DND-41 (cell line): ENCODE measurements at regions not wholly inside any gene's neighbourhood (a gene's known extent, or its start where the extent isn't known, plus 50 kb on each side); places are given as distances from the start of the nearest gene placed in this dataset.

Experiments
- ATAC-seq: fragments of 200-7000 bp; cut with Tn5 transposase; 3 replicates; pipeline ENCODE4 v1.9.1; 2021; ENCODE audit warnings: low read depth; ENCODE audit not compliant: insufficient read depth
- DNase-seq: peaks from one replicate; pipeline ENCODE4 v3.0.0-alpha.2; 2020
- H2AFZ ChIP-seq: 2 replicates; pipeline ENCODE4 v1.6.0; 2012; ENCODE audit warnings: low read depth, low read length
- H3K27ac ChIP-seq: 2 replicates; pipeline ENCODE4 v1.5.1; 2012; ENCODE audit warnings: low read length, inconsistent platforms
- H3K27me3 ChIP-seq: fragments of 200-600 bp; sonication (generic); 2 replicates; pipeline ENCODE4 v1.6.0; 2012; ENCODE audit warnings: low read length, mild to moderate bottlenecking, inconsistent platforms; ENCODE audit not compliant: insufficient read depth, poor library complexity
- H3K36me3 ChIP-seq: 2 replicates; pipeline ENCODE4 v1.5.1; 2012; ENCODE audit warnings: low read length, inconsistent platforms; ENCODE audit not compliant: insufficient read depth
- H3K4me1 ChIP-seq: 2 replicates; pipeline ENCODE4 v1.5.1; 2012; ENCODE audit warnings: mild to moderate bottlenecking, low read length; ENCODE audit not compliant: insufficient read depth
- H3K4me2 ChIP-seq: 2 replicates; pipeline ENCODE4 v1.6.0; 2012; ENCODE audit warnings: mild to moderate bottlenecking, moderate library complexity, low read length, inconsistent platforms; ENCODE audit not compliant: insufficient read depth
- H3K4me3 ChIP-seq, 2 experiments: fragments of 200-600 bp in 1 of 2; shearing (Covaris generic) in 1 of 2; 2 replicates each; pipeline ENCODE4 v1.5.1; 2012 to 2016; ENCODE audit warnings: inconsistent platforms in 2 of 2, low read length in 2 of 2, mild to moderate bottlenecking in 2 of 2, low read depth in 1 of 2, moderate library complexity in 1 of 2
- H3K79me2 ChIP-seq: 2 replicates; pipeline ENCODE4 v1.6.0; 2012; ENCODE audit warnings: low read length, inconsistent platforms; ENCODE audit not compliant: insufficient read depth
- H3K9ac ChIP-seq: 2 replicates; pipeline ENCODE4 v1.6.0; 2012; ENCODE audit warnings: low read depth, mild to moderate bottlenecking, inconsistent platforms, low read length, moderate library complexity
- H3K9me3 ChIP-seq: 2 replicates; pipeline ENCODE4 v1.5.1; 2012; ENCODE audit warnings: low read length, moderate library complexity, mild to moderate bottlenecking, inconsistent platforms; ENCODE audit not compliant: insufficient read depth, severe bottlenecking
- H4K20me1 ChIP-seq: 2 replicates; pipeline ENCODE4 v1.6.0; 2012; ENCODE audit warnings: low read length; ENCODE audit not compliant: insufficient read depth
- EZH2 ChIP-seq: IDR thresholded peaks from 3 replicates; pipeline ENCODE4 v1.6.1; 2012; ENCODE audit warnings: borderline replicate concordance, low read depth, mild to moderate bottlenecking, moderate library complexity, low read length, inconsistent platforms; ENCODE audit not compliant: severe bottlenecking
- TF ChIP-seq, protein P1 (sequence below): IDR thresholded peaks from 2 replicates; pipeline ENCODE4 v1.5.1; 2012; ENCODE audit warnings: borderline replicate concordance, low read length, moderate library complexity, mild to moderate bottlenecking; ENCODE audit not compliant: poor library complexity, severe bottlenecking; ENCODE audit errors: extremely low read depth

DNA sequence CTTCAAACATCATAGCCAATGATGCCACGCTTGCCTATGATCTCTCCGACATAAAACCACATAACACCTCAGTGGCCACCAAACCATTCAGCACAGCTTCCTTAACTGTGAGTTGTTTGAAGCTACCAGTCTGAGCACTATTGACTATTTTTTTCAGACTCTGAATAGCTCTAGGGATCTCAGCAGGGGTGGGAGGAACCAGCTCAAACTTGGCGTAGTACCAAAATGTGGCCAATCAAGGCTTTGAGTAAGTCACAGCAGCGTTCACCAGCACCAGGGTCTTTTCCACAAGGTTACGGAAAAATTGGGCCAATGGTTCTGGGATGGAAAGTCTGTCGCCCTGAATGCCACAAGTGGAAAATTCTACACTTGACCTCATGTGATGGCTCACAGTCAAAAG is 70.6 kb downstream of the SMPDL3A start:
- Histone ChIP-seq H3K4me1 (no peaks in the 10 kb centered on the region), H3K4me2 (no peak overlapping the region), H4K20me1 (no peaks in the 10 kb centered on the region), H3K27me3 (no peaks in the 10 kb centered on the region), H3K27ac (no peak overlapping the region), H3K79me2 (no peaks in the 10 kb centered on the region), H3K36me3 (no peaks in the 10 kb centered on the region), H3K9me3 (no peaks in the 10 kb centered on the region), H3K9ac (no peak overlapping the region), H3K4me3 (no peak overlapping the region), H2AFZ (no peak overlapping the region)
- ATAC-seq, result no peak
- no peak for DNase-seq
- no peak for TF ChIP-seq EZH2
- TF ChIP-seq, protein P1, sequence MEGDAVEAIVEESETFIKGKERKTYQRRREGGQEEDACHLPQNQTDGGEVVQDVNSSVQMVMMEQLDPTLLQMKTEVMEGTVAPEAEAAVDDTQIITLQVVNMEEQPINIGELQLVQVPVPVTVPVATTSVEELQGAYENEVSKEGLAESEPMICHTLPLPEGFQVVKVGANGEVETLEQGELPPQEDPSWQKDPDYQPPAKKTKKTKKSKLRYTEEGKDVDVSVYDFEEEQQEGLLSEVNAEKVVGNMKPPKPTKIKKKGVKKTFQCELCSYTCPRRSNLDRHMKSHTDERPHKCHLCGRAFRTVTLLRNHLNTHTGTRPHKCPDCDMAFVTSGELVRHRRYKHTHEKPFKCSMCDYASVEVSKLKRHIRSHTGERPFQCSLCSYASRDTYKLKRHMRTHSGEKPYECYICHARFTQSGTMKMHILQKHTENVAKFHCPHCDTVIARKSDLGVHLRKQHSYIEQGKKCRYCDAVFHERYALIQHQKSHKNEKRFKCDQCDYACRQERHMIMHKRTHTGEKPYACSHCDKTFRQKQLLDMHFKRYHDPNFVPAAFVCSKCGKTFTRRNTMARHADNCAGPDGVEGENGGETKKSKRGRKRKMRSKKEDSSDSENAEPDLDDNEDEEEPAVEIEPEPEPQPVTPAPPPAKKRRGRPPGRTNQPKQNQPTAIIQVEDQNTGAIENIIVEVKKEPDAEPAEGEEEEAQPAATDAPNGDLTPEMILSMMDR, result no peak

DNA sequence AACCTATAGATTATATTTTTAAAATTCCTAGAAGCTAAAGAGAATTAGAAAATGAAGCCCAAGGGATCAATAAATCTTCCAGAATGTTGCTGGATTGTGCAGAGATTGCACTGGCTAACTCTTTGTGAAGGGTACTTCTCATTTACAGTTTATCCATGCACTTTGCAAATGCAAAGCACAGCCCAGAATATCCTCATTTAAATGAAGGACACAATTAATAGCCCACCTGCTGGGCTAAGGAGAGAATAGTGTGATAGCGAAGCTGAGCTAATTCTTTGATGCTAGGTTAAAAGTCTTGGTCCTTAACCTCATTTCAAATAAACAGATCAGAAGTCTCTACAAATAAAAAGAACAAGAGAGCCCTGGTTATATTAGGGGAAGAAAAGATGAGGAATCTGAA is 72.5 kb downstream of the SMPDL3A start:
- no peak overlapping the region for H3K9ac ChIP-seq
- H3K79me2 ChIP-seq, result no peaks in the 10 kb centered on the region
- H3K27ac ChIP-seq, result no peak overlapping the region
- H3K4me1 ChIP-seq, result no peaks in the 10 kb centered on the region
- H3K4me2 ChIP-seq, result no peak overlapping the region
- H3K36me3 ChIP-seq, result no peaks in the 10 kb centered on the region
- no peak overlapping the region for H3K4me3 ChIP-seq
- H3K27me3 ChIP-seq, result no peaks in the 10 kb centered on the region
- DNase-seq, result no peak
- TF ChIP-seq EZH2, result no peak
- TF ChIP-seq, protein P1, result no peak
- H3K9me3 ChIP-seq, result no peaks in the 10 kb centered on the region
- no peak for ATAC-seq
- no peak overlapping the region for H2AFZ ChIP-seq
- no peaks in the 10 kb centered on the region for H4K20me1 ChIP-seq

DNA sequence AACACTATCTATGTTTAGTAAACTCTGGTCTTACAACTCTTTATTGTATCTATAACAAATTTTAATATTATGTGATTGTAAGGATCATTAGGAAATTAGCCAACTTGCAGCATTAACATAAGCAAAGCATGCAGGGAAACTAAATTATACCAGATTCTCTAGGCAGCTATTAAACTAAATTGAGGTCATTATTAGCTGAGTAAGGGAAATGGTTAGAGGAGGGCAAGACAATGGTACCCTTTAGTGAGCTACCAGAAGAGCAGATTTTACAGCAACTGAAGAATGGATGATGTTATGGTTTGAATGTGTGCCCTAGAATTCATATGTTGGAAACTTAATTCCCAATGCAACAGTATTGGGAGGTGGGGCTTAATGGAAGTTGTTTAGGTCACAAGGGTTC is 79.1 kb downstream of the SMPDL3A start:
- Histone ChIP-seq H3K9ac (no peak overlapping the region), H4K20me1 (no peaks in the 10 kb centered on the region), H3K9me3 (no peaks in the 10 kb centered on the region), H3K4me3 (no peak overlapping the region), H2AFZ (no peak overlapping the region), H3K36me3 (no peaks in the 10 kb centered on the region), H3K4me1 (peaks cover 12% of the 10 kb centered on the region), H3K79me2 (no peaks in the 10 kb centered on the region), H3K27ac (no peak overlapping the region), H3K27me3 (no peaks in the 10 kb centered on the region), H3K4me2 (no peak overlapping the region)
- DNase-seq (no peak), ATAC-seq (no peak)
- TF ChIP-seq, protein P1, result no peak
- no peak for TF ChIP-seq EZH2
